ENCODE measurements at regions not wholly inside any gene's neighbourhood (a gene's known extent, or its start where the extent isn't known, plus 50 kb on each side); places are given as distances from the start of the nearest gene placed in this dataset.
A peak's percentile ranks its signal among the peaks of the same experiment; 100 is the strongest.

DNA sequence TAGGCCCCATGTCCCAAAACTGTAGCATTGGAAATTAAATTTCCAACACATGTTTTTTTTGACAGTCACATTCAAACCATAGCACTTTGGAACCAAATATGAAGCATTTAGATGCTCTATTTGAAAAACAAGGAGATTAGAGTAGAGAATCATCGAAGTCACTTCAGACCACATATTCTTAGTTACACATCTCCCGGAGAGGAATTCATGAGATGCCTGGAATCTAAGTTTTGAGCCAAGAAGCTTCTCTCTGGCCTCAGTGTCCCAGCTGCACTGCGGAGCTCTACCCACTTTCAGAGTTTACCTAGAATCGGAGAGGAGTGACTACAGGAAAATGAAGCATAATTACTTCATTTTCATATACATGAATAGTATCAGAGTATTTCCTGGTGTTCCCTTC, 385.9 kb downstream of the TNS1 start:
- H3K4me1 ChIP-seq (ENCODE audit: control insufficient read depth in 2 of 2, insufficient read depth in 2 of 2, low read length in 1 of 2), result peaks cover 0 to 5% of the 10 kb centered on the region in 2 donors
- 75 to 80% methylated on average over 4 of the region's 4 CpGs for WGBS, 2 donors
- H3K27me3 ChIP-seq (ENCODE audit: control insufficient read depth in 1 of 2, insufficient read depth in 2 of 2, low read length in 2 of 2), result no peaks in the 10 kb centered on the region
- no peak overlapping the region for H3K27ac ChIP-seq (ENCODE audit: low read depth in 2 of 2, low read length in 1 of 2)
- H3K4me3 ChIP-seq (ENCODE audit: low read depth in 1 of 2, low read length in 2 of 2), result no peak overlapping the region
- H3K36me3 ChIP-seq (ENCODE audit: control insufficient read depth in 2 of 2, insufficient read depth in 2 of 2, low read length in 1 of 2), result no peaks in the 10 kb centered on the region
- H3K9me3 ChIP-seq (ENCODE audit: control insufficient read depth in 2 of 2, insufficient read depth in 1 of 2, low read depth in 1 of 2, low read length in 1 of 2), result no peaks in the 10 kb centered on the region

DNA sequence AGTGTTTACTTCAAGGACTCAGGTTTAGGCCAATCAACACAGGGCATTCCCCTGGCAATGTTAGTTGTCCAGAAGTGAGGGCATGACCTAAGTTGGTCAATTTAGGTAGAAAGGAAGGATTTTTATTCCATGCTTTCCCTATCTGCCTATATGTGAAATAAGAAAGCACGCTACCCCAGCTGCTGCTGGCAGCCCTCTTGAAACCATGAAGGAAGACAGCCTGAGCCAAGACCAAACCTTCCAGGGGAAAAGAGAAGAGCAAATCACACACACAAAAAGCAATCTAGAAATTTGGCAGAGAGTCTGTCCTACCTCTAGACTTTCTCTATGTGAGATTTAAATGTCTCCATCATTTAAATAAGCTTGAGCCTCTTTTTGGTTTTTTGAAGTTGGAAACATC, 387.6 kb downstream of the TNS1 start:
- H3K4me3 ChIP-seq (ENCODE audit: low read depth in 1 of 2, low read length in 2 of 2), result no peak overlapping the region
- 98 to 100% methylated on average over 1 of the region's 1 CpG for WGBS, 2 donors
- no peak overlapping the region for H3K27ac ChIP-seq (ENCODE audit: low read depth in 2 of 2, low read length in 1 of 2)
- H3K4me1 ChIP-seq (ENCODE audit: control insufficient read depth in 2 of 2, insufficient read depth in 2 of 2, low read length in 1 of 2), result peaks cover 0 to 4% of the 10 kb centered on the region in 2 donors
- no peaks in the 10 kb centered on the region for H3K36me3 ChIP-seq (ENCODE audit: control insufficient read depth in 2 of 2, insufficient read depth in 2 of 2, low read length in 1 of 2)
- no peaks in the 10 kb centered on the region for H3K9me3 ChIP-seq (ENCODE audit: control insufficient read depth in 2 of 2, insufficient read depth in 1 of 2, low read depth in 1 of 2, low read length in 1 of 2)
- H3K27me3 ChIP-seq (ENCODE audit: control insufficient read depth in 1 of 2, insufficient read depth in 2 of 2, low read length in 2 of 2), result no peaks in the 10 kb centered on the region

- H3K36me3 ChIP-seq (ENCODE audit: control insufficient read depth in 2 of 2, insufficient read depth in 2 of 2, low read length in 1 of 2), result no peaks in the 10 kb centered on the region
- H3K4me3 ChIP-seq (ENCODE audit: low read depth in 1 of 2, low read length in 2 of 2), result no peak overlapping the region
- no peaks in the 10 kb centered on the region for H3K27me3 ChIP-seq (ENCODE audit: control insufficient read depth in 1 of 2, insufficient read depth in 2 of 2, low read length in 2 of 2)
- peak overlapping the region in 1 of 2 donors; percentile 33 for H3K27ac ChIP-seq (ENCODE audit: low read depth in 2 of 2, low read length in 1 of 2)
- 70 to 83% methylated on average over 3 of the region's 3 CpGs for WGBS, 2 donors
- no peaks in the 10 kb centered on the region for H3K9me3 ChIP-seq (ENCODE audit: control insufficient read depth in 2 of 2, insufficient read depth in 1 of 2, low read depth in 1 of 2, low read length in 1 of 2)
- H3K4me1 ChIP-seq (ENCODE audit: control insufficient read depth in 2 of 2, insufficient read depth in 2 of 2, low read length in 1 of 2), result peaks cover 0 to 4% of the 10 kb centered on the region in 2 donors
These were observed 388.3 kb downstream of the TNS1 start for GRCh38 chr2:217614498-217614897.

GRCh38 chr2:217614096-217614495, 388.7 kb downstream of the TNS1 start:
- 78 to 81% methylated on average over 4 of the region's 4 CpGs for WGBS, 2 donors
- Histone ChIP-seq H3K27me3 (ENCODE audit: control insufficient read depth in 1 of 2, insufficient read depth in 2 of 2, low read length in 2 of 2) (no peaks in the 10 kb centered on the region), H3K9me3 (ENCODE audit: control insufficient read depth in 2 of 2, insufficient read depth in 1 of 2, low read depth in 1 of 2, low read length in 1 of 2) (no peaks in the 10 kb centered on the region), H3K4me1 (ENCODE audit: control insufficient read depth in 2 of 2, insufficient read depth in 2 of 2, low read length in 1 of 2) (peaks cover 0 to 4% of the 10 kb centered on the region in 2 donors), H3K4me3 (ENCODE audit: low read depth in 1 of 2, low read length in 2 of 2) (no peak overlapping the region), H3K27ac (ENCODE audit: low read depth in 2 of 2, low read length in 1 of 2) (no peak overlapping the region), H3K36me3 (ENCODE audit: control insufficient read depth in 2 of 2, insufficient read depth in 2 of 2, low read length in 1 of 2) (no peaks in the 10 kb centered on the region)

DNA sequence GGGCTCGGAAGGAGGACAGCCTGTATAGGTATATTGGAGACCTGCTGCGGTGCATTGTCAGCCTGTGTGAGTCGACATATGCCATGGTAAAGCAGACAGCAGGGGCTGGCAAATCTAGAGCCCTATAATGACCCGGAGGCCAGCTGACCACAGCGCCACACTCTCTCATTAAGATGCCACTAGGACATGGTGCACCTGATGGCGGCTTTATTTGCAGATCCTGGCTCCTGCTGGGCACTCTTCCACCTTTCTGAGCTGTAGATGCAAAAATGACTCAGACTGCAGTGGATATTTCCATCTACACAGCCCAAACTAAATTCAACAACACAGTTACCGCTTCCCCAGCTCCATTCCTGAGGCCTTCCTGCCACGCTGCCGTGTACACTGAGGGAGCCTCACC, 389.9 kb downstream of the TNS1 start:
- Histone ChIP-seq H3K4me1 (ENCODE audit: control insufficient read depth in 2 of 2, insufficient read depth in 2 of 2, low read length in 1 of 2) (peaks cover 0 to 4% of the 10 kb centered on the region in 2 donors), H3K36me3 (ENCODE audit: control insufficient read depth in 2 of 2, insufficient read depth in 2 of 2, low read length in 1 of 2) (no peaks in the 10 kb centered on the region), H3K9me3 (ENCODE audit: control insufficient read depth in 2 of 2, insufficient read depth in 1 of 2, low read depth in 1 of 2, low read length in 1 of 2) (no peaks in the 10 kb centered on the region), H3K27me3 (ENCODE audit: control insufficient read depth in 1 of 2, insufficient read depth in 2 of 2, low read length in 2 of 2) (no peaks in the 10 kb centered on the region), H3K27ac (ENCODE audit: low read depth in 2 of 2, low read length in 1 of 2) (no peak overlapping the region), H3K4me3 (ENCODE audit: low read depth in 1 of 2, low read length in 2 of 2) (no peak overlapping the region)
- WGBS, 2 donors, result 94 to 96% methylated on average over 9 of the region's 9 CpGs

- Histone ChIP-seq H3K36me3 (ENCODE audit: control insufficient read depth in 2 of 2, insufficient read depth in 2 of 2, low read length in 1 of 2) (no peaks in the 10 kb centered on the region), H3K4me3 (ENCODE audit: low read depth in 1 of 2, low read length in 2 of 2) (no peak overlapping the region), H3K4me1 (ENCODE audit: control insufficient read depth in 2 of 2, insufficient read depth in 2 of 2, low read length in 1 of 2) (peaks cover 0 to 4% of the 10 kb centered on the region in 2 donors), H3K9me3 (ENCODE audit: control insufficient read depth in 2 of 2, insufficient read depth in 1 of 2, low read depth in 1 of 2, low read length in 1 of 2) (no peaks in the 10 kb centered on the region), H3K27ac (ENCODE audit: low read depth in 2 of 2, low read length in 1 of 2) (no peak overlapping the region), H3K27me3 (ENCODE audit: control insufficient read depth in 1 of 2, insufficient read depth in 2 of 2, low read length in 2 of 2) (no peaks in the 10 kb centered on the region)
- 85 to 93% methylated on average over 3 of the region's 3 CpGs for whole genome bisulfite sequencing, 2 donors
These were observed 390.6 kb downstream of the TNS1 start for GRCh38 chr2:217612211-217612610.

DNA sequence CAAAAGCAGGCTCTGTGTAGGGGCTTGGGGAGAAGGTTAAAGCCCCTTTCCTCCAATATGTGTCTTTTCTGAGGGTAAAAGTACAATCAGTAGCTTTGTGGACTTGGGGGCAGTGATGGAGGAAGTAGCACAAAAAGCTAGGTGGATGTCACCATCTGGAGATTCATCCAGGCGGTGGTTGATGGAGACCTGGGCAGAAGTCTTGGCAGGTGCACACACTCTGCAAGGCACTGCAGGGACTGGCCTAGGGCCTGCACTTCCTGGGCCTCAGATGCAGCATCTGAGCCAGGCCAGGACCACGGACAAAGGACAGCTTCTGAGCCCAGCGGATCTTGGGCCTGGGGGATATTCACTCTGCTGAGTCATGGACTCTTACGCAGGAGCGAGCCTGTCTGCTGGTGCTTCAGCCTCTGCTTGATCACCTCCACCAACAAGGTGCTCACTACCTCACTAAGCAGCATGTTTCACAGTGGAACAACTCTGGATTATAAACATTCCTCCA, 391.1 kb downstream of the TNS1 start:
- whole genome bisulfite sequencing, 2 donors, result 95 to 96% methylated on average over 5 of the region's 5 CpGs
- H3K4me3 ChIP-seq (ENCODE audit: low read depth in 1 of 2, low read length in 2 of 2), result no peak overlapping the region
- no peaks in the 10 kb centered on the region for H3K9me3 ChIP-seq (ENCODE audit: control insufficient read depth in 2 of 2, insufficient read depth in 1 of 2, low read depth in 1 of 2, low read length in 1 of 2)
- H3K27ac ChIP-seq (ENCODE audit: low read depth in 2 of 2, low read length in 1 of 2), result no peak overlapping the region
- peaks cover 0 to 4% of the 10 kb centered on the region in 2 donors for H3K4me1 ChIP-seq (ENCODE audit: control insufficient read depth in 2 of 2, insufficient read depth in 2 of 2, low read length in 1 of 2)
- no peaks in the 10 kb centered on the region for H3K27me3 ChIP-seq (ENCODE audit: control insufficient read depth in 1 of 2, insufficient read depth in 2 of 2, low read length in 2 of 2)
- no peaks in the 10 kb centered on the region for H3K36me3 ChIP-seq (ENCODE audit: control insufficient read depth in 2 of 2, insufficient read depth in 2 of 2, low read length in 1 of 2)

- H3K27me3 ChIP-seq (ENCODE audit: control insufficient read depth in 1 of 2, insufficient read depth in 2 of 2, low read length in 2 of 2), result no peaks in the 10 kb centered on the region
- no peaks in the 10 kb centered on the region for H3K36me3 ChIP-seq (ENCODE audit: control insufficient read depth in 2 of 2, insufficient read depth in 2 of 2, low read length in 1 of 2)
- WGBS, 2 donors, result 93% methylated on average over 4 of the region's 4 CpGs
- H3K4me3 ChIP-seq (ENCODE audit: low read depth in 1 of 2, low read length in 2 of 2), result no peak overlapping the region
- no peak overlapping the region for H3K27ac ChIP-seq (ENCODE audit: low read depth in 2 of 2, low read length in 1 of 2)
- no peaks in the 10 kb centered on the region for H3K9me3 ChIP-seq (ENCODE audit: control insufficient read depth in 2 of 2, insufficient read depth in 1 of 2, low read depth in 1 of 2, low read length in 1 of 2)
- H3K4me1 ChIP-seq (ENCODE audit: control insufficient read depth in 2 of 2, insufficient read depth in 2 of 2, low read length in 1 of 2), result peaks cover 2 to 4% of the 10 kb centered on the region in 2 donors
These were observed 391.7 kb downstream of the TNS1 start for GRCh38 chr2:217611056-217611455.

DNA sequence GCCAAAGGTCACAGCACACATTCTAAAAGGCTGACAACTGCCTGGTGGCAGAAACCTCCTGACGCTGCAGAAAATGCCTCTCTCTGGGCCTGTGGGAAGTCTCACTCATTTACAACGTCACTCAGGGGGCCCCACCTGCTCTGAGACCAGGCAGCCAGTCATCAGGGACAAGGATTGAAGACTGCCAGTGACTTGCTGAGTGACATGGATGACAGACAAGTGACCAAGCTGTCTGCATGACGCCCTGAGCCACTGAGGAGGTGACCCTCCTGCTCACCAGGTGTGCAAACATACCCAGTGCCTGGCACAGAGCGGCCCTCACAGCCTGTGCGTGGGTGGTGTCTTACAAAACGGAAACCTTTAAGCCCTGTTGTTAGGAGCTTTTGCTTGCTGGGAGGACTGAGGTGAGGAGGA, 392.4 kb downstream of the TNS1 start:
- Histone ChIP-seq H3K4me1 (ENCODE audit: control insufficient read depth in 2 of 2, insufficient read depth in 2 of 2, low read length in 1 of 2) (peaks cover 2 to 4% of the 10 kb centered on the region in 2 donors), H3K27me3 (ENCODE audit: control insufficient read depth in 1 of 2, insufficient read depth in 2 of 2, low read length in 2 of 2) (no peaks in the 10 kb centered on the region), H3K9me3 (ENCODE audit: control insufficient read depth in 2 of 2, insufficient read depth in 1 of 2, low read depth in 1 of 2, low read length in 1 of 2) (no peaks in the 10 kb centered on the region), H3K27ac (ENCODE audit: low read depth in 2 of 2, low read length in 1 of 2) (no peak overlapping the region), H3K4me3 (ENCODE audit: low read depth in 1 of 2, low read length in 2 of 2) (no peak overlapping the region), H3K36me3 (ENCODE audit: control insufficient read depth in 2 of 2, insufficient read depth in 2 of 2, low read length in 1 of 2) (no peaks in the 10 kb centered on the region)
- WGBS, 2 donors, result 44 to 61% methylated on average over 6 of the region's 6 CpGs

DNA sequence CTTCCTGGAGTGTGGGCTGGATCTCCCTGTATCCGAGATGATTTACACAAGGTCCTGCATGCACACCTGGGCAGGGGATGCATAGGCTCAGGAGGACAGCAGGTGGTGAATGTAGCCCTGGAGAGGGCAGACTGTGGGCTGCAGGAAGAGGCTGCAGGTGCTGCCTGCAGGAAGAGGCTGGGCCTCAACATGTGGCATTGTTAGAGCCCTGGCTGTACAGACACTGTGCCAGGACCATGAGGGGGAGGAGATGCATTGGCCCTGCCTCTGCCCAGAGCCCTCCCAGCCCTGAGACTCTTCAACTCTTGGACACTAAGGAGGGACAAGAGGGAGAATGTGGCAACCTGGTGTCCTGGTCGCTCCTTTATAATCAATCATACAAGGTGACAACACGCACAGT, 392.8 kb downstream of the TNS1 start:
- H3K27me3 ChIP-seq (ENCODE audit: control insufficient read depth in 1 of 2, insufficient read depth in 2 of 2, low read length in 2 of 2), result no peaks in the 10 kb centered on the region
- 59 to 89% methylated on average over 3 of the region's 3 CpGs for WGBS, 2 donors
- no peaks in the 10 kb centered on the region for H3K9me3 ChIP-seq (ENCODE audit: control insufficient read depth in 2 of 2, insufficient read depth in 1 of 2, low read depth in 1 of 2, low read length in 1 of 2)
- peaks cover 2 to 4% of the 10 kb centered on the region in 2 donors for H3K4me1 ChIP-seq (ENCODE audit: control insufficient read depth in 2 of 2, insufficient read depth in 2 of 2, low read length in 1 of 2)
- H3K27ac ChIP-seq (ENCODE audit: low read depth in 2 of 2, low read length in 1 of 2), result no peak overlapping the region
- no peak overlapping the region for H3K4me3 ChIP-seq (ENCODE audit: low read depth in 1 of 2, low read length in 2 of 2)
- H3K36me3 ChIP-seq (ENCODE audit: control insufficient read depth in 2 of 2, insufficient read depth in 2 of 2, low read length in 1 of 2), result no peaks in the 10 kb centered on the region
